HuH-7 (cell line): ENCODE measurements at regions not wholly inside any gene's neighbourhood (a gene's known extent, or its start where the extent isn't known, plus 50 kb on each side); places are given as distances from the start of the nearest gene placed in this dataset.
"Not testable (repeated sequence)": the region's sequence is repeated elsewhere in the genome, so short reads cannot be mapped to it uniquely, and the experiment has no call there.

Source experiments
- DNase-seq: peaks from one replicate; pipeline ENCODE4 v3.0.0; 2011; ENCODE audit warnings: low spot score

DNA sequence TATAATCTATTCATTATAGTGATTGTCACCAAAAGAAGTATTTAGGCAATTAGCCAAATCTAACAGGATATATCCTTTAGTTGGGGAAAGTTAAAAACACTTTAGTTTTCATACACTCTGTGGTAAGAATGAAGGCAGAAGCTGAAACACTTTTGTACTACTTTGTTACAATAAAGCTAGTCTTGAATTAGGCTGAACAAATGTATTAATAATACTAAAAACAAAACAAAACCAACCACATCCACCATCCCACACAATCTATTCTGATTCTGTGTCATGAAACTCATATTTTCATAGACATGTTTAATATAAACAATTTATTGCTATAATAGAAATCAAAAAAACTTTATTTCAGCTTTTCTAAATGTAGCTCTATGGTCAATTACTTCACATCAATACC lies 508.8 kb downstream of the ZEB2 start:
- no peak for DNase-seq

DNA sequence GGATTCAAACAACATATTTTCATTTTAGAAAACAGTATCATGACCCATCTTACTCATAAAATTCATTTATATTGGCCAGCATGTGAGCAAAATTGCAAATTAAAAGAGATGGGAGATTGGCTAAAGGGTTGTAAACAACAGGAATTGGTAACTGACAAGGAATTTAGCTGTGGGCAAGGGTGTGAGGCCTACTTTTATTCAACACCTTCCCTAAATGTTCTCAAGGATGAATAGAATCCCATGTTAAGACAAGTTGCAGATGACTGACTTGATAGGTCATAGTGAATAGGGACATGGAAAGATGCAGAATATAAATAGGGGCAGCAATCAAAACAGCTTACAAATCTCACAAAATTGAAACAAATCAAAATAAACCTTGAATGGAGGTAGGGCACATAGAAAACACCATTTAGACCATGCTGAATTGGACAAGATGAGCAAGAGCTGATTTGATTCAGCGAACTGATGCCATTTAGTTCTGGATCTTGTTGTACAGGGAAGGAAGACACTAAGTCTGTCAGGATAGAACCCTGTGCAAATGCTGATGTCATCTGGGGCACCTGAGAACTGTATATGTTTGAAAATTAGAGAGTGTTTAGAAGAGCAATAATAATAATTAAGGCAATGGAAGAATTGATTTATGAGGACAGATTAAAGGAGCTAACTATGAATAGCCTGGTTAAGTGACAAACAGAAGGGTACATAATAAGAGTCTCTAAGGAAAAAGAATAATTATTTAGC lies 509.7 kb downstream of the ZEB2 start:
- DNase-seq, result no peak

DNA sequence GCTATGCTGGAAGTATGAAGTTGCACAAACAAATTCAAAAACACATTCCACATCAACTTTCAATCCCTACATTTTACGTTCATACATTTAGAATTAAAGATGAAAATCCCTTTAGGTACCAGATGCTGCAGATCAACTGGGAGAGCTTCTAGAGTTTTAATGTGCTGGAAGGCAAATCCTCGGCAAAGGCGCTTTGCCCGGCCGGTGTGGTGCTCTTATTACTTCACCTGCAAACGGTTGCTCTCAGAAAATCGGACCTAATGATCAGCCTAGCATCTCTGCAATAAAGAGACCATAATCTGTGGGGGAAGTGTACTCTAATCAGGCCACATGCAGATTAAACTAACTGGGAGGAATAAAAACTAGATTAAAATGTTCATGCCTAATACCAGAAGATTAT lies 513.8 kb downstream of the ZEB2 start:
- no peak for DNase-seq

DNA sequence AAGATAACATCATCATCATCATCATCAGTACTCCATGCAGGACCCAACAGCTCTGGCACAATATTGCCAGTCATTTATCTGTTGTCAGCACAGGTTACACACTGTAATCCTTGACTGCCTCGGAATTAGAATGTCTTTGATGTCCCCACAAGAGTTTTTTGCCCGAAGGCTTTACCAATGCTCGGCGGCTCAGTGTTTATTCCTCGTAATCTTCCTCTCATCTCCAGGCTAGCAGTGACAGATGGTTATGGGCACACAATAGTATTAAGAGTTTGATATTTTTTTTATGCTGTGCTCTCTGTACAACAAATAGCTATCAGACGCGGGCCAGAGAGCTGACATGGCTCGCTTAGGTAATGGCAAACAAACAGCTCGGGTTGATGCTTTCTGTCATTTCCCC lies 515.2 kb downstream of the ZEB2 start:
- DNase-seq, result no peak

DNA sequence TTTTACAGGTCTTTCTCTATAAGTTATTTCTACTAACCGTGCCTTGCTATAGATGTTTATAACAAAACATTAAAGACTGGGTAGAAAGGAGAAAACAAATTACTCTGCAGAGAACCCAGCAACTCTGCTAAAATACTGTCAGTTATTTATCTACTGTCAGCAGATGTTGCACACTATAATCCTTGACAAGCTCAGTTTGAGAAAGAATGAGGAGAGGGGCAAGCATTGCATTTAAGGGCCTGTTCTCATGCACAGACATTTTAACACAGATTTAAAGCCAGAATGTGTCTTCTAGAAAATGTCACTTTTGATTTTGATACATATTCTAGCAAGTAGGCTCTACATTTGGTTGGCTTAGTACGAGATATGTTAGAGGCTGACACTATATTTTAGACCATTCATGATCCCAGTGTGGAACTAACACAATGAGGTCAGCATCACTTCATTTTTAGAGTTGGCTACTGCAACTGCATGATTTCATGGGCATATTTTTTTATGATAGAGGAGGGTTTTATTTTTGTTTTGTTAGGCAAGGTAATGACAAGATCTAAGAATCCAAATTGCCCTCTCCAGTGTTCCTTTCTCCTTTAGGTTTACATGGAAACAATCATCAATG lies 516.4 kb downstream of the ZEB2 start:
- DNase-seq, result no peak

DNA sequence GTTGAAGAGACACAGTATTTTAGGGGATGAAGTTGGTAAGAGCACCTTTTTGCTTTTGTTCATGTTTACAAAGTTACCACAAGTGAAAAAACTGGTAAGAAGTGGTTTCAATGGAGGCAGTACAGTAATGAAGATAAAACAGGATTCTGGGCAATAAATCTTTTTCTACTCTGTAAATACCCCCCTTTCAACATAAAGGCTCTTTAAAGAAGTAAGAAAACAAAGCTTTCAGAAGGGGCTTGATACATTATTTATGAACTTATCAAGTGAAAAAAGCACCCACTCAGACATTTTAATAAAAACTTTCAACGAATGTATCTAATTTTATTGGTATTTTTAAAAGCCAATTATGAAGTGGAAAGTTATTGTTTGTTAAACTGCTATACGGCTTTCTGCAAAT lies 522.9 kb downstream of the ZEB2 start:
- DNase-seq, result no peak

DNA sequence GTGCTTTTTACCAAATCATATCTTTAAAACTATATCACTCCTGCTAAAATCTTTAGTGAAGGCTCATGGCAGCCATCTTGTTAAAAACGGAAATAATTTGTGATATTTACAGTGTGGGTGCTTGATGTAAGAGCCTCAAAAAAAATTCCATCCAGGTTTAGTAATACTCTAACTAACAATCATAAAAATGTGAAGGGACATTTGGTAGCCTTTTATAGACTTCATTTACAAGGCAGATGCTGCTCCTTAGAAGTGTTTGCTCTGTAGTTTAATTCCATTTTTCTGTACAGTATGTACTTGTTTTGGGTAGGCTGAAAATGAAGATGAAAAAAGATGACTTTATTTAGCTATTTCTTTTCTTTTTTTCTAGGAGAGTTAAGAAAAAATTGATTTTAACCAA lies 525.0 kb downstream of the ZEB2 start:
- no peak for DNase-seq

DNA sequence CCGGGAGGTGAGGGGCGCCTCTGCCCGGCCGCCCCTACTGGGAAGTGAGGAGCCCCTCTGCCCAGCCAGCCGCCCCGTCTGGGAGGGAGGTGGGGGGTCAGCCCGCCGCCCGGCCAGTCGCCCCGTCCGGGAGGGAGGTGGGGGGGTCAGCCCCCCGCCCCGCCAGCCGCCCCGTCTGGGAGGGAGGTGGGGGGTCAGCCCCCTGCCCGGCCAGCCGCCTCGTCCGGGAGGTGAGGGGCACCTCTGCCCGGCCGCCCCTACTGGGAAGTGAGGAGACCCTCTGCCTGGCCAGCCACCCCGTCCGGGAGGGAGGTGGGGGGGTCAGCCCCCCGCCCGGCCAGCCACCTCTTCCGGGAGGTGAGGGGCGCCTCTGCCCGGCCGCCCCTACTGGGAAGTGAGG lies 528.3 kb downstream of the ZEB2 start:
- DNase-seq, result not testable (repeated sequence)

DNA sequence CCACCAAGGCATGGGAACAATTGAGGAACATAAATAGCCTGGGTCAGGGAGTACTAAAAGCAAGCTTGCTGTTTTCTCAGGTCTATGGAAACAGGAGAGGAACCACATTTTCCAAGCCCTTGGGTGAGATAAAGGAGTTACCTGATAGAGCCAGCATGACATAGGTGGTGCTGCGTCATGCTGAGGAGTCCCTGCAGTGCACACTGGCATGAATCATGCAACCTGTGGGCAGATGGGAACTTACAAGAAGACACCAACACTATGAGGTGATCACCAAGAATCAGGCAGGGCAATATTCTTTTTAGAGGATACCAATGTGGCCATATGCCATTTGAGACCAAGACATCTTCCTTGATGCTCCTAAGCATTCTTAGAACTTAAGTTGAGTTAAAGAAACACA lies 531.8 kb downstream of the ZEB2 start:
- no peak for DNase-seq

DNA sequence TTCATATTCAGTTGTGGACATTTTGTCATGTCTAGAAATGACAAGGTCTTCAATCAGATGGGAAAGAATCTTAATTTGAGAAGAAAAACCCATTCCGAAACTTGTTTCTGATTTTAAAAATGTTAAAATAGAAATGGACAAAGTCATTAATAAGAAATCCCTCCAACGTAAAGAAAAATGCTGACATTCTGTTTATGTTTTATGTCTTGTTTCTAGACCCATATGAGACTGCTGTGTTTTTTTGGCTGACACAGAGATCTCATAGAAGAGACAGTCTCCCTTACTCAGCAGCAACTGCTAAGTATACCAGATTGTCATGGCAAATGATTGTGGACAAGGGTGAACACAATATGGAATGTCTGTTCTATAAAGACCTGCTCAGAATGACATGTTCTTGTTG lies 538.5 kb downstream of the ZEB2 start:
- no peak for DNase-seq

DNA sequence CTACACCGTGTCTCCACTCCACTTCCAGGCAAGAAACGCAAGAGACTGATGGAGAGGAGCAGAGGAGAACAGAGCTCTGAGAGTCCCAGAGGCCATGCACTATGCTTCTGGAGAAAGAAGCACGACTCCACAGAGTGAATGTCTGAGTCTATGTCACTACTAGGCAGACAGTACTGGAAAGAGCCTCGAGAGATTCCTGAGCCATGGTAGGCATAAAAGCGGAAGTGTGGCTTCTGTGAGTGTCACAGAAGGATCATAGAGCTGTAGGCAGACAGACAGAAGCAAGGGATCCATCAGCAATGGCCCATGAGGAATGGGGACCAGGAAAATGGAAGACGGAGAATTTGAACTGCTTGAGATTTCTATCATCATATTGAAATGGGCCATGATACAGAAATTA lies 542.6 kb downstream of the ZEB2 start:
- no peak for DNase-seq

DNA sequence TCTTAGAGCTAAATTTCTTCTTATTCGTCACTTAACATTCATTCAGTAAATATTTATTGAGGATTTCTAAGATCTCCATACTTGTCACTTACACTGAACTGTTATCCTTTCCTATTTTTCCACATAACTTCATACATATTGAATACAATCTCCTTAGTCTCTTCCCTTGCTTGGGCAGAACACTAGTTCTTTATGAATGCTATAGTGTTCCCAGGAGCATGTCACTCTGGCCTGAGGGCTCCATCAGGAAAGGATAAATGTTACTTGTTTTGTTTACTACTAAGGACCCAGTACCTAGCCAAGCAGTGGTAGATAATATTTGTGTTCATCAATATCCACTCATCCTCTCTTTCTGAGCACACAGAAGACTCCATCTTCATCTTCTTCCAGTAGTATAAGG lies 544.7 kb downstream of the ZEB2 start:
- DNase-seq, result no peak

DNA sequence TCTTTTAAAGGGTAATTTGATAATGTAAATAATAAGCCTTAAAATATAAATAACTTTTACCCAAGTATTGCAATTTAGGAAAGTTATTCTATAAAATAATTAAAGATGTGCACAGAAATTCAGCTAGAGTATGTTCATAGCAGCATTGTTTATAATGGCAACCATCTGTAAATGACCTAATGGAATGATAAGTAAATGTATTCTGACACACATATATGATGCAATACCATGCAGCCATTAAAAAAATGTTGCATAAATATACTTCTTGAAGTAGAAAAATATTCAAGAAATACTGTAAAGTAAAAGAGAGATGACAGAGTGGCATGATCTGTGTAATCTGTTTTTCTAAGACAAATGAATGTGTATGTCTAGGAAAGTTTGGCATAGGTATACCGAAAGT lies 545.7 kb downstream of the ZEB2 start:
- DNase-seq, result no peak

DNA sequence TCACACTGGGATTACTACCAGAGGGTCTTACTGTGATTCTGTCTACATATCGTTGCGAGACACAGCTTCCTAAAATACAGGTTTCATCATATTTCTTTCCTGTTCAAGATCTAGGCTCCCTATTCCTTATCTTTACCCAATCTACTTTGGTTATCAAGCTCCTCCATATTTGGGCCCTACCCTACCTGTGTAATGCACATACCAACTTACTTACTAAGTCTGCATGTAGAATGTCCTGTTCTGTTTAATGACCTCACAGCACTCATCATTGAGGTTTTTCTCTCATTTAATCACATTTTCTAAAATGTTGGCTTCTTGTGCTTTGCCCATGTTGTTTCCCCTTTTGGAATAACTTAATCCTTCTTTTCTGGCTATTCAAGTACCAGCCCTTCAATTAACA lies 551.1 kb downstream of the ZEB2 start:
- DNase-seq, result no peak

DNA sequence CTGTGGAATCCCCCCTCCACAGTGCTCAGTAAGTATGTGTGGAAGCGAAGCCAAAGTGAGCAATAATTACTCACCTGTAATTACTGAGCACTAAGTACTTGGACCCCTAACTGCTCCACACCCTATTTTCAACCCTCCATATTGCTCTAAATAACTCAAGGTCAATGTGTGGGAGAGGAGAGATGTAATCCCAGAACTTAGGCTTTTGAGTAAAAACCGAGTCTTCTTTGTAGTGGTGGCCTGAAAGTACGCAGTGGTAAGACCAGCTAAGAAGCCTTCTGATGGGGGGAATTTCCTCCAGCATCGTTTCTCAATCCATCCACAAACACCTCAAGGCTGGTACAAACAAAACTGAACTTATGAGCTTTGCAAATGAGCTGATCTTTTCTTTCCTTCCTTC lies 551.6 kb downstream of the ZEB2 start:
- no peak for DNase-seq

DNA sequence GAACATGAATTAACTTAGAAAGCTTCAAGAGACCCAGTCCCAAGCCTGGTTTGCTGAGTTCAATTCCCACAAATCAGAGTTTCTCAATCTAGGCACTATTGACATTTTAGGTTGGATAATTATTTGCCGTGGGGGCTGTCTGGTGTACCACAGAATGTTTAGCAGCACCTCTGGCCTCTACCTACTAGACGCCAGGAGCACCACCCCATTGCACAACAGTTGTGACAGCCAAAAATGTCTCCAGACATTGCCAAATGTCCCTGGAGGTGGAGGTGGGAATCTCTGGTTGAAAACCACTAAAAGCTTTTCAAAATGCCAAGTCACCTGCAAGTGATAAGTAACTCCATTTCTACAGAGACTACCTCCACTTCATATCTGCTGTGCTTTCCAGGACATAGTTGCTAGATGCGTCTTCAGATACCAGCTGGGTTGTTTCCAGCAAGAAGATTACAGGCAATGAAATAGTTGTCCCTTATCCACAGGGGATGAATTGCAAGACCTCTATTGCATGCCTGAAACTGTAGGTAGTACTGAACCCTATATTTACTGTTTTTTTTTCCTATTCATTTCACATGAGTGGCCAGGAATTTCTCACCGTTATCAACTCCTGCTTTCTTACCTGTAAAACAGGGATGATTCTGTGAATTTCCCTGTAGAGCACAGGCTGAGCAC lies 554.3 kb downstream of the ZEB2 start:
- DNase-seq, result no peak

DNA sequence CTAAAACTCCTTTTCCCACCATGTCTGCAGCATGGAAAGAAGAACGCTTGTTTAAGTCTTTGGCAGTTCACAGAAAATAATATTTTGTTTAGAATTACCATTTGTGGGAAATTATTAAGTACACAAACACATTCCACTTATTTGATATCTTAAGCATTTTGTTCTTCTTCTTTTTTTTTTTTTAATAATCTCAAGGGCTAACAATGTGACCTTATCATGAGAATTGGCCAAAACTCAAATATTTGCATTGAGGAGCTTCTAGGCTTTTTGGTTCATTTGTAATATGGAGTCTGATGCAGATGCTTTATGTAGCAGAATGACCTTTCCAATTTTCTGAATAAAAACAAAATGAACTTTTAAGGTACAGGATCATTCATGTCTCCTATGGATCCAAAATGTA lies 555.0 kb downstream of the ZEB2 start:
- no peak for DNase-seq

DNA sequence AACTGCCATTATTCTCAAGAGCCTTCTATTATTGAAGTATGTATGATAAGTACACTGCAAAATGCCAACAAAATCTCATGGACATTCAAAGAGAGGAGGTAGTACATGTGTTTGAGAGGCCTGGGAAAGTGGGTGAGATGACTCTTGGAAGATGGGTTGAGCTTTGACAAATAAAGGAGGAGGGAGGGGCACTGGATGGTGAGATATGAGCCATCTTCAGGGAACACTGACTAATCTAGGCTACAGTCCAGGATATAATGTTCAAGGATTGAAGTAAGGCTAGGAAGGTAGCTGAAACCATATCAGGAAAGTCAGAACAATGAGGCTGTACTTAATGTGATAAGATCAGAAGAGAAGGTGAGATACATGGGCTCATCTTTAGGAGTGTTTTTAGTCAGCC lies 559.7 kb downstream of the ZEB2 start:
- DNase-seq, result no peak

DNA sequence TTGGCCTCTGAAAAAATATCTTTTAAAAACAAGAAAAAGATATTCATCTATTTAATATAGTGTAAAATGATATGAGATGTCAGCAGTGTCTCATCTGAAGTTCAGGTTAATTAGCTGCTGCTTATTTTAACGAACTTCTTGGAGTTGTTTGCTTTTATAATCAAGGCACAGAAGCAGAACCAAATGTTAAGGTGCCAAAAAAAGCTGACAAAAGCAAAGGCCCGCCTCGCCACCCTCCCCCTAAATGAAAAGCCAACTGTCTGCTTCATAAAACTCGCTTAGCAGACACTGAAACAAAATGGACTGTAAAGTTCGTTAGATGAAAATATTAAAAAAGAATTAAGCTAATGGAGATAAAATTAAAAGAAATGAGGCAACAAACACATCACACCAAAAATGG lies 562.6 kb downstream of the ZEB2 start:
- DNase-seq, result no peak

DNA sequence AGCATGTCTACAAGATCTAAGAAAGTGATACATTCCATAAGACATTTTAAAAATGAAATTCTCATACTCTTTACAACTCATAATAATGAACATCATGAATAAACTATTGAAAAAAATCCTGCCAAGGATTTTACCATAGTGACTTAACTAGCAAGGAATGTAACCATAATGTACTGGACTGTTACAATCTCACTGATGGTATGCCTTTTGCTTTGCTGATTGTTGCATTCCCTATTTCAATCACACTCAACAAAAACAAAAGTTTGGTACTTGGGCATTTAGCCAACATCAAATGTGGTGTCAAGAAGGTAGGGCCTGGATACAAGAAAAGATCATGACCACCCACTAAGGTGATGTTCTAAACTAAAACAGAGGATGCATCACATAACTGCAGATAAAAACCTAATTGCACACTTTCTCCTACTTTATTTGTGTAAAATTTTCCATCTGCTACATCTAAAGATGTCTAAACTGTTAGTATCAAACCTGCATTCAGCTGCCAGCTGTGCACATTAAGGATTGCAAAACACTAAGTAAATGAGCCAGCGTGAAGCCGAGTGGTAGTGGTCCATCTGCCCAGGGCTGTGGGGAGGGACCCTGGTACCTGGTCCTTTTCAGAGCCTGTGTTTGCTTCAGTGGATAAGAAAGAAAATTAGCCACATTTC lies 564.4 kb downstream of the ZEB2 start:
- DNase-seq, result no peak

DNA sequence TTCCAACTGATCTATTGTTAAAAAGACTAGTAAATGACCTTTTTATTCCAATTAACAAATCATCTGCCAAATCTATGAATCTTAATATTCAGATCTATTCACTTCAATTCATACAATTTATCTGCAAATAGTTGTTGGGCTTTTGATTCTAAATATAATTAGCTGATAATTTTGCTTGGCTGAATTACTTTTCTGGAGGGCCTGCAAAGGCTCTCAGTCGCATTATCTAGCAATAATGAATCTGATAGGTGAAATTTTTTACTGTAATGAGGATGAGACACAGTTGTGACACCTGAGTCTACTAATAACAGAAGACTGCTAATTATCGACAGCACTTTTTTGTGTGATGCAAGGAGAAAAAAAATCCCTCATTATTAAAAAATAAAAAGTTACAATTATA lies 565.1 kb downstream of the ZEB2 start:
- DNase-seq, result no peak

DNA sequence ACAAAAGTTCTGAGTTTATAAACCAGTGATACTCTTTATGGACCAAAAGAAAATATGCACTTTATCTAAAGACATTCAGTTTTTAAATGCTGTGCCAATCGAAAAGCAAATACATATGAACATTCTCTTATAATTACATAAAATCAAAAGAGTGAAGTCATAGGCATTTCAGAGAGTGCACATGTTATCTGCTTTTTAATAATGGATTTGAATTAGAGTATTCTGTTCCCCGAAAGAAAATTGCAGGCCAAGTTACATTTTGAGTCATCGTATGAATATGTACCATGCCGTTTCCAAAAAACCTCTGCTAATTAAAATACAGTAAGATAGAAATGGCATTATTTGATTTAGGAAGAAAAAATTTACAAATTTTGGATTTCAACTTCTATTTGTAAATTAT lies 565.7 kb downstream of the ZEB2 start:
- no peak for DNase-seq

DNA sequence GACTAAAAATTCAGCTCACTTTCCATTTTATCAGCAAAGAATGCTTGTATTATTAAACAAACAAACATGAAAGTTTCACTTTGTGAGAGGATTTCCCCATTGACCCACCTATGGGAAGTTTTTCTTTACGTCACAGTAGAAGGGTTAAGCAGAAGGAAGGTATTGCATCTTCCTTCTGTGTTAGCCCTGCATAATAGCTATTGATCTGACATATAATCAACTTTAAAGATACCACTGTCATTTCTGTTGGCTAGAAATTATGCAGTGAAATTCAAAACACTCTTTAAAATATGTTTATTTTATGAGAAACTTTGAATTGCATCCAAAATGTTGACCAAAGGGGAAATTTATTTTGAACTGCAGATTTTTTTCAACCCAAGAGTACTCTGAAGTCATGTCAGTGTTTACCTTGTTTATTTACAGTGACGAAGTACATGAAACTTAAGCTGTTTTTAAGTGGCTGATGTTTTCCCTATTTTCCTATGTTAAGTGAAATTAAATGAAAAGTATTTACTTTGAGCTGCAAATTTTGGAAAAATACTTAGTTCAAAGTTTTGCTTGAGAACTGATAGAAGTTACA lies 566.4 kb downstream of the ZEB2 start:
- DNase-seq, result no peak
